Sigmoid colon (tissue), 4 donors: ENCODE measurements at regions not wholly inside any gene's neighbourhood (a gene's known extent, or its start where the extent isn't known, plus 50 kb on each side); places are given as distances from the start of the nearest gene placed in this dataset.

Source experiments
- CTCF ChIP-seq, 4 experiments: fragments of 450-650 bp in 3 of 4; fragments of 200-600 bp in 1 of 4; IDR thresholded peaks; one replicate each; pipeline ENCODE4 v1.5.1; 2016 to 2019; ENCODE audit warnings: antibody characterized with exemption in 4 of 4, mild to moderate bottlenecking in 3 of 4, moderate library complexity in 2 of 4
- EP300 ChIP-seq, 4 donors: sonication (generic); formaldehyde crosslinking; IDR thresholded peaks; one replicate each; pipeline ENCODE4 v1.6.1; 2017; ENCODE audit warnings: antibody characterized with exemption in 4 of 4

GRCh38 chr13:107458269-107458668 lies 757.1 kb downstream of the LIG4 start:
- TF ChIP-seq CTCF (IDR thresholded peaks at IDR 0.05) = no peak
- no peak for TF ChIP-seq EP300 (IDR thresholded peaks at IDR 0.05)
